IPS-NIHi7 (cell line): ENCODE measurements at regions not wholly inside any gene's neighbourhood (a gene's known extent, or its start where the extent isn't known, plus 50 kb on each side); places are given as distances from the start of the nearest gene placed in this dataset.
"Not testable (repeated sequence)": the region's sequence is repeated elsewhere in the genome, so short reads cannot be mapped to it uniquely, and the experiment has no call there.

Experiments
- DNase-seq: peaks from one replicate; pipeline ENCODE4 v3.0.0; 2012; ENCODE audit warnings: mixed read lengths; ENCODE audit errors: extremely low spot score

- DNase-seq = no peak
These were observed 80.5 kb upstream of the SETMAR start for GRCh38 chr3:4222574-4223175.

DNA sequence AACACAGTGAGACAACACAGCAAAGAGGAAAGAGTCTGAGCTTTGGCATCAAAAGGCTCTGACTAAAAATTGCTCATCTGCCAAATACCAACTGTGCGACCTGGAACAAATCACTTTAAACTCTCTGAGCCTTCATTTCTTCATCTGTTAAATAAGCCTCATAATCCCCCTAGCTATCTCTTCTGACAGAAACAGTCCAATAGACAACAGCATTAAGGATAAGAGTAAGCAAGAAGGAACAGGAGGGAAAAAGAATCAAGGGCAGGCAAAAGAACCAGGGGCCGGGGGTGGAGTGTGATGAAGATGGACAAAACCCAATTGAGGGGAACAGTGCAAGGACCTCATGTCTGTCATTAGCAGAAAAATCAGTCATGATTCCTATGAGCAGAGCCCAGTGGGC lies 79.4 kb upstream of the SETMAR start:
- DNase-seq = no peak

DNA sequence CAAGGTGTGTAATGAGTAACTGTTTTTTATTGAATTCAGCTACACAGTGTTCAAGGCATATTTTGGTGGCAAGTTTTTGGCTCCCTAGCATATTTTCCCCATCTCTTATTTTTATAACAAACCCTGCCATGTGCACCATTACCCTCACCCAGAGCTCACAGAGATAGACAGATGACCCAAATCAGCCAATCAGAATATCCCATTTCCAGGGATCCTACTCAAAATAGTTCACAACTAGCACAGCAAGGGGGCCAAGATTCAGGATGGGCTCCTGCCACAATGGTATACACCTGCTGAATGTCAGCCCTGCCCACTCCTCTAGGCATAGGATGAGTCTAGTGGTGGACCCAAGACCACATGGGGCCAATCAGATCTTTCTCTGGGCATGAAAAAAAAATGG lies 78.8 kb upstream of the SETMAR start:
- no peak for DNase-seq

GRCh38 chr3:4225005-4225471 lies 78.1 kb upstream of the SETMAR start:
- no peak for DNase-seq

DNA sequence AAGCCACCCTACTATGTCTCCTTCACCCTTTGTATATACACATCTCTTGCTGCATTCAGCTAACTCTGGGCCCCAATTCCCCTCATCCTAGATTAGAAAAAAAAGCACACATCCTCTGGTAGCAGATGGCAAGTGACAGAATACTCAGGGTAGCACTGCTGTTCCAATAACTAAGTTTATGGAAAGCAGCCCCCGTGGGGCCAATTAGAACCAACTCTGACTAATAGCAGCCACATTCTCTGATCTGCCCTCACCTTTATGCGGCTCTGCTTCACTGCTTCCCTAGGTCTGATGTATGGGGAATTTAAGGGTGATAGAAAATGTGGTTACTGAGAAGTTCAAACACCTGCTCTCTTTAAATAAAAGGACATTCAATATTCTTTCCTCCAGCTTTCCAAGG lies 74.9 kb upstream of the SETMAR start:
- DNase-seq = no peak

DNA sequence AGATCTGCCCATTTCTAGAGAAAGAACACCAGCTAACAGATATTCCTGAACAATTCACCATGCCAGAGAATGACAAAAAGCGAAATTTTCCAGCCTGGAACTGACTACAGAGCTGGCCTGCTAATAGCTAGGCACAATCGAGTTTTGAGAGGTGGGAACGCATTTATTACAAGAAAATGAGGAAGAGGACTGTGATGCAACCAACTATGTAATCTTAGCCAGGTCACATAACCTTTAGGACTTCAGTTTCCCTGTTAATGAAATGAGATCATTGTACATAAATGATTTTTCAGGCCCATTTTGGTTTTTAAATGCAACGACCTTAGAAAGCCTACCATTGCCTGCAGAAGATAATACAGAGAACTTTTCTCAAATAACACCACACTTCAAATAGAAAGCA lies 72.1 kb upstream of the SETMAR start:
- no peak for DNase-seq

GRCh38 chr3:4232798-4233197 lies 70.4 kb upstream of the SETMAR start:
- no peak for DNase-seq

- DNase-seq = no peak
These were observed 69.7 kb upstream of the SETMAR start for GRCh38 chr3:4233488-4233887.

GRCh38 chr3:4234889-4235288 lies 68.3 kb upstream of the SETMAR start:
- no peak for DNase-seq

DNA sequence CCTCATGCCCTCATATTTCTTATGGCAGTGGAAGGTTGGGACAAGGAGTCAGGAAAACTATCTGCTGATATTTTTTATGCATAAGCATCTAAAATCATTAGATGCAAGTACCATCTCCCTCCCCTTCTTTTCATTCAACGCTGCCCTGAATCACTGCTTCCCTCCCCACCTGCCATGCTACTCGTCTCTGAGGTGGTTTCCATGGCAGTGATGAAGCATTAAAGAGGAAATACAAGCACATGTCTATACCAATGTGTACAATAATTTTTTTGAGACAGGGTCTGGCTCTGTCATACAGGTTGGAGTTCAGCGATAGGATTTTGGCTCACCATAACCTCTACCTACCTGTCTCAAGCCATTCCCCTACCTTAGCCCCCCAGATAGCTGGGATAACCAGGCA lies 67.5 kb upstream of the SETMAR start:
- DNase-seq = no peak

DNA sequence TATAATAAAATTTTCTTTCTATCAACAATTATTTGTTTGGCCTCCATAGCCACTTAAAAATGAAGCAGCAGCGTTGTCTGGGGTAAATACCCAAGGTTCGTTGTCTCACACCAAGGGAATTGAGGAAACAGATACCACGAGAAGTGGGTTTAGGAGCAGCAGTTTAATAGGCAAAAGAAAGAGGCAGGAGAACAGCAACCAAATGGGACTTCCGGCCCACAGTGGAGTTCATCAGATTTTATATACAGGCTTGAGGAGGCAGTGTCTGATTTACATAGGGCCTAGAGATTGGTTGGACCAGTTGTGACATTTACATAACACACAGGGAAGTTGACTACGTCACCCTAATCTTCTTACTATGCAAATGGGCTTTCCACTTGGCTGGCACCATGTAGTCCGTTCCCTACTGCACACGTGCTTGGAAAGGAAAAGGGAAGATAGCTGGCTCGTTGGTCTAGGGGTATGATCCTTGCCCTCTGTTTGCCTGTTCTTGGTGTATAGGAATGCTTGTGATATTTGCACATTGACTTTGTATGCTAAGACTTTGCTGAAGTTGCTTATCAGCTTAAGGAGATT lies 61.5 kb upstream of the SETMAR start:
- no peak for DNase-seq

DNA sequence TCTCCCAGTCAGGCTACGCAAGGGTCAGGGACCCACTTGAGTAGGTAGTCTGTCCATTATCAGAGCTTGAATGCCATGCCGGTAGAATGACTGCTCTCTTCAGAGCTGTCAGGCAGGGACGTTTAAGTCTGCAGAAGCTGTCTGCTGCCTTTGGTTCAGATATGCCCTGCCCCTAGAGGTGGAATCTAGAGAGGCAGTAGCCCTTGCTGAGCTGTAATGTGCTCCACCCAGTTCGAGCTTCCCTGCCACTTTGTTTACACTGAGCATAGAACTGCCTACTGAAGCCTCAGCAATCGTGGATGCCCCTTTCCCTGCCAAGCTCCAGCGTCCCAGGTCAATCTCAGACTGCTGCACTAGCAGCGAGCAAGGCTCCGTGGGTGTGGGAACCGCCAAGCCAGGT lies 57.5 kb upstream of the SETMAR start:
- no peak for DNase-seq

DNA sequence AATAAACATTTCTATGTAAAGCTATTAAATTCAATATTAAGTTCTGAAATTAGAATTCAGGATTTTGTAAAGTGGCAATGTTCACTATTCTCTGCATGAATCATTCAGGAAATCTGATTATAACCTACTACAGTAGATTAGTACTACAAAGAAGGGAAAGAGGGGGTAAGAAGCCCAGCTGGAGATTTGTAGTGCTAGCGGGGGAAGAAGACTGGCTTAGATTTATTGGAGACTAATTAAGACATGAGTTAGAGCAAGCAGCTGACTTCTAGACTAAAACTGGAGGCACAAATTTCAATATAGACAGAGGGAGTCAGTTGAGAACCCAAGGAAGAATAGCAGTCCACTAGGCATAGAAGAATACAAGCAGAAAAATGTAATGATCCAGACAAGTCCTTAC lies 55.8 kb upstream of the SETMAR start:
- DNase-seq = no peak

DNA sequence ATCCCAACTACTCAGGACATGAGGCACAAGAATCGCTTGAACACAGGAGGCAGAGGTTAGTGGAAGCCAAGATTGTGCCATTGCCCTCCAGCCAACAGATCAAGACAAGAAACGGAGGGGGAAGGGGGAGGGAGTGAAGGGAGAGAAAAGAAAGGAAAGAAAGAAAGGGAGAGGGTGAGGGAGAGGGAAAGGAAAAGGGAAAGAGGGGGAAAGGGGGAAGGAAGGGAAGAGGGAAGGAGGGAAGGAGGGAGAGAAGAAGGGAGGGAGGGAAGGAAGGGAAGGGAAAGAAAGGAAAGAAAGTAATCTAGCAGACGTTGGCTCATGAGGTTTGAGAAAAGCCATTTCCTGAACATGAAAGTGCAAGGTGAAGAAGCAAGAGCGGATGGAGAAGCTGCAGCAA lies 53.1 kb upstream of the SETMAR start:
- no peak for DNase-seq

- no peak for DNase-seq
These were observed 51.8 kb upstream of the SETMAR start for GRCh38 chr3:4251412-4251811.

- not testable (repeated sequence) for DNase-seq
These were observed 49.9 kb upstream of the SETMAR start for GRCh38 chr3:4253072-4253832.
